ENCODE measurements at regions not wholly inside any gene's neighbourhood (a gene's known extent, or its start where the extent isn't known, plus 50 kb on each side); places are given as distances from the start of the nearest gene placed in this dataset.

GRCh38 chr4:181976764-181977163 lies 266.4 kb upstream of the TENM3 start:
- no peak for DNase-seq

- no peak for DNase-seq
These were observed 260.8 kb upstream of the TENM3 start for GRCh38 chr4:181982437-181982836.

DNA sequence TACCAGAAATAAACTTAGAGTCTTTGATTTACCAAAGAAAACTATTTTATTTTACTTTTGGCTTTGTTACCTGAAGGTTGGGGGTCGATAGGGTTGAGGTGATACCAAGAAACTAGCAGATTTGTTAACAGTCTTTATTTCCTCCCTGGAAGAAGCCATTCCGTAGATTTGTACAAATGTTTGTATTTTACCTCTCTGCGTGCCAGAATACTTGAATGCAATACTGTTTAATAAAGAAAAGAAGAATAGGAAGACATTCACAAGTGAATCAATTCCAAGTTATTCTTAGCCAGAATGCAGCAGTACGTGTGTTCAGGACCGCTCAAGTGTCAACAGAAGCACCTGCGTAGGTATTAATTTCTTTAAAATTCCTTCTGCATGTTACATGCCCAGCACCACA lies 260.3 kb upstream of the TENM3 start:
- no peak for DNase-seq

- no peak for DNase-seq
These were observed 255.8 kb upstream of the TENM3 start for GRCh38 chr4:181987392-181987791.

DNA sequence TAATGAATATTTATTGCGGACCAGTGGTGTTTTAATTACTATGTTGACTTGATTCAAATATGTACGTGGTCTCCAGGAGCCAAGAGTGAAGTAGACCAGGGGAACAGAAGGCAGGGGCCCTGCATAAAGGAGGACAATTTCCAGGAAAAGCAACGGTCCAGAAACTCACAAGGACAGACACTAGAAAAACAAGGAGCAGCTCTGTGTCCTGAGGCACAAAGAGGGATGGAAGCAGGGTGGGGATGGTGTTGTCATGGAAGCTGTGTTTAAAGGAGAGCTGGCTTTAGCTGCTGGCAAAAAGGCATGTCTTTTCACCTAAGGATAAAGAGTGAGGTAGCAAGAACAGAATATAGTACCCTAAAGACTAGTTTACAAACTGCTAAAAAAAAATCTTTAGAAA lies 254.1 kb upstream of the TENM3 start:
- no peak for DNase-seq

GRCh38 chr4:181991369-181992108 lies 251.7 kb upstream of the TENM3 start:
- DNase-seq = no peak

DNA sequence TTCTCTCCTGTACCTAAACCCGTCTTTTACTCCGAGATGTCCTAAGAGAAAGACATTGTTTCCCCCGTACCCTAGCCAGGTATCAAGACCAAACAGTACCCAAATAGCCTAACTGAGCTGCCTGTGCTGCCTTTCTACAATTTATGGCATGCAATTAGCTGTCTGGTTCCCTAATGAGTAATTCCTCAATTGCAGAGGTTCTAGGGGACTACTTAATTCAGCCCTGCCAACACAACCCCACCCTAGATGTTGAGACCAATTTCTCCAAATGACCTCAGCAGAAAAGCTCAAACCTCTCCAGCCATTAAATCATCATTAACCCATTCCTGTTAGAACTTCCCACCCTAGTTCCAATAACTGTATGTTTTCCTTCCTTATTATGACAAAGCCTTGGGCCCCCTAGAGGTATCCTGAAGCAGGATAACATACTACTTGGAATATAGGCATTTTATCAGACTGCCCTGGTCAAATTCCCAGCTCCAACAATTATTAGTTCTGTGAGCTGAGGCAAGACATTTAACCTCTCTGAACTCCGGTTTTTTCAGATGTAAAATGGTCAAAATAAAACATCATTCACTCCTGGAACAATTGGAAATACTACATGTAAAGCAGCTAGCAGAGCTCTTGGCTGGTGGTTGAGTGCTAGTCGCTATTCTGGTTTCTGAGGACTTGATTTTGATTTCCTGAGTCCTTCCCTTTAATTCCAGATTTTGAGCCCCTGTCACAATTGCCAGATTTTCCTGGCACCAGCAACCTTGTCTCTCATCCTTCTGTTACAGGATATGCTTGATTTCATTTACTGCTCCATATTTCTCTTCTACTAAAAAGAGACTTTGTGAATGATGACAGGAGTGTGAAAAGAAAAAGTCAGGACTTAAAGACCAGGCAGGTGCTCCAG lies 244.6 kb upstream of the TENM3 start:
- DNase-seq = no peak

DNA sequence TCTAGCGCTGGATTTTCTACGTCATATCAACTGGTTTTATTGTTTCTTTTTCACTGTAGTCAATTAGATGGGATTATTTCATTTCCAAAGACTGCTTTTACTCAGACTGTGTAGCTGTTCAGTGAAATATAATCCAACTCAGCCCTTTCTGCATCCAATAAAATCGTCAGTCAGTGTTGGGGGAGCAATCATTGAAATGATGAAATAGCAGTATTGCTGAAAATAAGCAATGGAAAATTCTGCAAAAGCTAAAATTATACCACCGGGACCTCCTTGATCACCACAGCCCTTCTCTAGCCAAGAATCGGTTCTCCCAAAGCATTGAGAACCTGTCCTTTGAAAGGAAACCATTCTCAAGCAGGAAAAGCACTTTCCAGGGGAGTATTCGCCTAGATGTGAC lies 243.1 kb upstream of the TENM3 start:
- DNase-seq = no peak

- no peak for DNase-seq
These were observed 232.3 kb upstream of the TENM3 start for GRCh38 chr4:182010876-182011275.

- DNase-seq = no peak
These were observed 229.0 kb upstream of the TENM3 start for GRCh38 chr4:182014164-182014563.

- DNase-seq = no peak
These were observed 228.2 kb upstream of the TENM3 start for GRCh38 chr4:182015014-182015413.

DNA sequence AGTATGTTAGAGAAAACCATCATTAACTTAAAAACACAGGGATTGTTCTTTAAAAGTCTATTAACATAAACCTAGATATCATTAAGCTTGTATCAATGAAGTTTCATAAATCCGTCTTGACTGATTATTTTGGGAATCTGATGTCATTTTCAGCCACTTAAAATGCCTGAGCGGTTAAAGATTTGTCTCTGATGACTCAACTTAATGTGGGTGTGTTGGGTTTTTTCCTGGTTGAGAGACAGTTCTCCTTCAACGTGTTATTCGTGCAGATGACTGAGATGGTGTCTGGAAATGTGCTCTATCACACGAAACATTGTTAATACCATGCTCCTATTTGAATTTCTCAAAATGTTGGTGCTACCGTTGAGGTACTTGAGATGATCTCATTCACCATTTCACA lies 227.3 kb upstream of the TENM3 start:
- DNase-seq = no peak

GRCh38 chr4:182017038-182017437 lies 226.2 kb upstream of the TENM3 start:
- DNase-seq = no peak

- DNase-seq = no peak
These were observed 224.5 kb upstream of the TENM3 start for GRCh38 chr4:182018691-182019090.

DNA sequence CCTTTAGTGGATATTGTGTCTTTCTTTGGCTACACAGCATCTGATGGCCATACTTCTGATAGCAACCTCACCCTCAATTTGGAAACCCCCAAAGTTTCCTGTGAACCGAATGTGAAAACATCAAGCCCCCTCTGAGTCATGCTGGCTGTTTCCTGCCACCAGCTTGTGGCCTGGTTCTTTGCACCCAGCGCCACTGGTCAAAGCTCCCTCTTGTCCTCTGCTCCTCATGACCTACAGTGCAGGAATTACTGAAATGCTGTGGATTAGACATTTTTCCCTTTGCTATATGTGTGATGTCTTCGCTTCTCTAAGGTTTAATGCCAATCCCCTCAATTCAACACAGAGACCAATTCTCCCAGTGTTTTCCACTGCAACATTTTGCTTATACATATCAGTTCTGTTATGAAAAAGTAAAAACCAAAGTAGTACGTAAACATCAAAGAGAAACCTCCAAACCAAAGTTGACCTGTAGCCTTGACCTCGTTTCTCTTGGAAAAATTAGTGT lies 224.0 kb upstream of the TENM3 start:
- DNase-seq = no peak

DNA sequence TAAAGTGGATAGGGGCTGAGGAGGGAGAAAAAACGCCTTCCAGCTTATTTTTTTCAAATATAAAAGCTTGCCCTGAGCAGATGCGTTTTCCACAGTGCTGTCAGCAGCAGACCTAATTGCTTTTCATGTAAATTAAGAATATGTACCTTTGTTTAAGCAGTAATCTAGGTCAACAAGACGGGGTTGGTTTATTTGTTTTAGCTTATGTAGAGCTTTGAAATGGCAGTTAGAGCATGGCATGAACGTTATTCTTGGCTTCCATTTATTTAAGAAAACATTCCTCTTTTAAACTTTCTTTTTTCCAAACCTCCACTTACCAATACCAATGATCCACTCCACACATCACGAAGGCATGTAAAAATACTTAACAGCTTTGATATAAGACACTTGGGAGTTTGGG lies 220.3 kb upstream of the TENM3 start:
- DNase-seq = no peak

DNA sequence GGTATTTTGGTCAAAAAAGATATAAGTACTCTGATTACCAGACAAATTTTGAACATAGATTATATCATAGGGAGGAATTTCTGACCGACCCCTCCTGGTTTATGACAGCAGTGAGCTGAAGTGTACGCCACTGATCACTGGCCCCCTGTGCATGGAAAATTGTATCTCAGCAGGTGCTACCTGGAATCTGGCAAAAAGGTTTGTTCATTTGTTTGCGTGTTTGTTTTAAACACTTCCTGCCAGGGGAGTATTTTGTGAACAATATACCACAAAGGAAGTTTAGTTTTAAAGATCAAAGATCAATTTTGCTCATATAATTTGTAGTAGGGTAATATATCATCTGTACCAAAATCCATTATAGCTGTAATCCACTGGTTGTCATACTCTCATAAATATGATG lies 219.7 kb upstream of the TENM3 start:
- DNase-seq = no peak

GRCh38 chr4:182042945-182043344 lies 200.3 kb upstream of the TENM3 start:
- DNase-seq = no peak

- no peak for DNase-seq
These were observed 194.3 kb upstream of the TENM3 start for GRCh38 chr4:182048871-182049270.

- DNase-seq = no peak
These were observed 186.3 kb upstream of the TENM3 start for GRCh38 chr4:182056866-182057265.

DNA sequence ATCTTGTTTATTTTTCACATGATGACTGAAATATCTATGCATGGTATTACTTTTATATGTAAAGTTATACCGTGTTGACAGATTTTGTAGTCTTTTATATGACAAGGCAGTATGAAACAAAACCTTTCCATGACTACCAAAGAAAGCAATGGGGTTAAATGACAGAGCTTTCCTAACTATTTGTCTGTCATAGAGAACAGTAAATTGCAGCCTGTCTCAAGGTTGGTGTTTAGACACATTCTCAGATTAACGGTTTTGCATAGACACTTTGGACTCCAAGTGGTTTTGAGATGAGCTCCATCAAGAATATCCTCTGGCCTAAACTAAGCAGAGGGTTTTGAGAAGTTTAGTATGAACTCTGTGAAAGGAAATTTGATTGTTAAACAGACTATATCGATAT lies 180.7 kb upstream of the TENM3 start:
- DNase-seq = no peak

- no peak for DNase-seq
These were observed 180.3 kb upstream of the TENM3 start for GRCh38 chr4:182062936-182063335.

DNA sequence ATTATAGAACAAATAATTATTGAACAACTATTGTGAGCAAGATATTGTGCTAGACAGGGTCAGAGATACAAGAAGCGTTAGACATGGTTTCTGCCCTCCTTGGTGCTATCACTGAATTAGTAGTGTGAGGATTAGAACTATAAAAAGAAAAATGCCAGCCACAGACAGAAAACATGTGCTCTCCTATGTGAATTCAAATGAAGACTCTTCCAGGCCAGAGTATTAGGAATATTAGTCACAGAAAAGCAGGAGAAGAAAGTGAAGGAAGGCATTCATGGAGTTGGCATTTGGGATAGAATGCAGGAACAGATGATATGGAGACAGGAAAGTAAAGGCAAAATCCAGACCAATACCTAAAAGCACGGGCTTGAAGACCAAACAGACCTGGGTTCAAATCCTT lies 179.6 kb upstream of the TENM3 start:
- DNase-seq = no peak

GRCh38 chr4:182065255-182065654 lies 177.9 kb upstream of the TENM3 start:
- no peak for DNase-seq

Measured in activated CD8-positive, alpha-beta memory T cell treated with anti-CD3 and anti-CD28 coated beads, Interleukin-2, amount 50 U/mL, for 48 hours (primary cell).